Stimulated activated CD4-positive, alpha-beta T cell treated with anti-CD3 and anti-CD28 coated beads, Interleukin-4, amount 100 ng/mL, for 1 hour (primary cell): ENCODE measurements at regions not wholly inside any gene's neighbourhood (a gene's known extent, or its start where the extent isn't known, plus 50 kb on each side); places are given as distances from the start of the nearest gene placed in this dataset.
"Not testable (repeated sequence)": the region's sequence is repeated elsewhere in the genome, so short reads cannot be mapped to it uniquely, and the experiment has no call there.

Source experiments
- DNase-seq: peaks from one replicate; pipeline ENCODE4 v3.0.0-alpha.2; 2020

GRCh38 chr16:7278636-7279035 lies 54.0 kb upstream of the RBFOX1 start:
- no peak for DNase-seq

DNA sequence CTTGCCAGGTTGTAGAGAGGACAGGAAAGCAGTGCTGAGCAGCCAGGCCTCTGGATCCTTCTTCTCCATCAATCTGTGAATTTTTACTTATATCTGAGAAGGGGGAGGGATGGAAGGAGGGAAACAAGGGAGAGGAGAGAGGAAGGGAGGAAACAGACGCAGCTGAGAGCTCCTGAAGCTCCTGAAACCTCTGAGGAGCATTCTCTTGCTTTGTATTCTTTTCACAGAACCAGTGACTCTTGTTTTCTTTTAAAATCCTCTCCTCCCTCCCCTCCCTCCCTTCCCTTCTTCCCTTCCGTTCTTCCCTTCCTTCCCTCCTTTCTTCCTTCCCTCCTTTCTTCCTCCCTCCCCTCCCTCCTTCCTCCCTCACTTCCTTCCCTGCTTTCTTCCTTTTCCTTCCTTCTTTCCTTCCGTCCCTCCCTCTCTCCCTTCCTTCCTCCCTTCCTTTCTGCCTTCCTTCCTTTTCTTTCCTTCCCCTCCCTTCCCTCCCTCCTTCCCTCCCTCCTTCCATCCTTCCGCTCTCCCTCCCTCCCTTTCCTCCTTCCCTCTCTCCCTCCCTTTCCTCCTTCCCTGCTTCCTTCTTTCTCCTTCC lies 60.0 kb upstream of the RBFOX1 start:
- no peak for DNase-seq

- DNase-seq: no peak
These were observed 61.2 kb upstream of the RBFOX1 start for GRCh38 chr16:7271486-7271885.

DNA sequence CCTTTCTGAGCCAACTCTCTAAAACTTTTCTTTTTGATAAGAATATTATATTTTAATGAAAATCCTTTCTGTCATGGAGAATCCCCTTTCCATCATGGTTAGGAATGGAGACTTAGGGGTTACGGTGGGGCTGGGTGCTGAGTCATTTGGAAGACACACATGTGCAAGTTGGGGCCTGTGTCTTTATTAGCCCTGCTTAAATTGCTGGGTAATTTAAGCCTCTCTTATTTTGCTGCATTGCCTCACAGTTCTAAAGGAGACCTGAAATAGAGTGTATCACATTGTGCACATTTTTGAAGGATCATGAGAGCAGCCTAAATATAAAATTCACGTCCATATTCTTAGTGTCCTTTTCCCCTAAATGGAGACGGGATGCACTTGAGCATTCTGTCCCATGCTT lies 61.8 kb upstream of the RBFOX1 start:
- DNase-seq: no peak

DNA sequence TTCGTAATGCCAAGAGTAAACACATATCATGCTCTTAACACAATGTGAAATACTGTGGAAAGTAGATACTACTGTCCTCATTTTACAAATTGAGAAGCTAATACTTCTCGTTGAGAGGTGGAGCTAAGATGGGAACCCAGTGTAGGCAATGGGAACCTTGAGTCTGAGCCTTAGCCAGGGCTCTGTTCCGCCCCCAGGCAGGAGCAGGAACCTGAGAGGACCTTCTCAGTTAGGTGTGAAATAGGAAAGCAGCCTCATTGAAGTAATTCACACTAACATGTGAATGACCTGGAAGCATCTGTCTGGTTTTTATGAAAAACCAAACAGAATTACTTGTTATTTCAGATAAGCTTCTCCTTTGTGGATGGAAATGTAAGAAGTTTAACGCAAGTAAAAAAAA lies 62.6 kb upstream of the RBFOX1 start:
- DNase-seq: no peak

- DNase-seq: no peak
These were observed 64.5 kb upstream of the RBFOX1 start for GRCh38 chr16:7268182-7268581.

GRCh38 chr16:7257016-7257415 lies 75.6 kb upstream of the RBFOX1 start:
- DNase-seq: no peak

DNA sequence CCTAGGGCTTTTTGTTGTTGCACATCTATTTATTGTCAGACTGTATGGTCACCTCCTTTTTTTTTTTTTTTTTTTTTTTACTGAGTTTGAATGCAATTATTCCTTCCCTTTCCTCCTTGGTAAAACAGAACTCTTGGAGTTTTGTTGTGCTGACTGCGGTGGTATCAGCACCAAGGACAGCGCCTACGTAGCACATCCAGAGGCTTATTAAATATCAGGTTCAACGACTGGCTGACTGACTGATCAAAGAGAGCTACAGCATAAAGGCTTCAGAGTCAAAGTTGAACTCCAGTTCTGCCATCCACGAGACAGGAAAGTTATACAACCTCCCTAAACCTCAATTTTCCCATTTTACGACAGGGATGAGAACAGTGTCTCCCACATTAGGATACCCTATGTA lies 86.1 kb upstream of the RBFOX1 start:
- no peak for DNase-seq

DNA sequence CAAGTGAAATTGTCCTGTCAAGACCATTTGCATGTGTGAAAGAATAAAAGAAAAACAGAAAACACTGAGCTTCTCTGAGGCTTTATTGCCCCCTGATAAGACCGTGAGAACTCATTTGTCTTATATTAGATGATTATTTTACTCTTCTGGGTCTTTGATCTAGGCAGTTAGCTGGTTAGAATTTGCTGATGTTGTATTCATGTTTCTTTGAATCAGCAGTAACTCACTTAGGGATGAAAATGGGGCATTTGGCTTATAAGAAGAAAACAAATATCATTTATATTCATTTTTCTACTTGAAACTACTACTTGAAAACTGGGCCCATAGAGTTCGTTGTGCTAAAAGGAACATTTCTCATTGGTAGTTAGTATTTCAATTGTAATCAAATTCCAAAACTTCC lies 93.1 kb upstream of the RBFOX1 start:
- DNase-seq: no peak

- no peak for DNase-seq
These were observed 95.7 kb upstream of the RBFOX1 start for GRCh38 chr16:7236824-7237410.

DNA sequence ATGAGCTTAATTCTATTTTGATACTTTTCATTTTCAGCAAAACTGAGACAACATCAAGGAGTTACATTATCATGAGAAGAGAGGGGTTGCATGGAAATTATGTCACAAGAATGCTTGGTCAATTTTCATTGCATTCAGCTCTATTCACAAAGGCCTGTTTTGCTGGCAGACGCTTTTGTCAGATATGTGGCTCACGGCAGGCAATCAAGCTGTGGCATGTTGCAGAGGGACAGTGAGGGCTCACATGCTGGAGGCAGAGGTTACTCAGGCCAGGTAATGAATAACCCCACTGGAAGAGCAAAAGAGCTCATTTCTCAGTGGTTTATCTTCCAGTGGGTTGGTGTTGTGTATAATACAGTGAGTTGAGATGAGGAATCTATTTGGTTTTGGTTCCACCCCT lies 98.7 kb upstream of the RBFOX1 start:
- no peak for DNase-seq

DNA sequence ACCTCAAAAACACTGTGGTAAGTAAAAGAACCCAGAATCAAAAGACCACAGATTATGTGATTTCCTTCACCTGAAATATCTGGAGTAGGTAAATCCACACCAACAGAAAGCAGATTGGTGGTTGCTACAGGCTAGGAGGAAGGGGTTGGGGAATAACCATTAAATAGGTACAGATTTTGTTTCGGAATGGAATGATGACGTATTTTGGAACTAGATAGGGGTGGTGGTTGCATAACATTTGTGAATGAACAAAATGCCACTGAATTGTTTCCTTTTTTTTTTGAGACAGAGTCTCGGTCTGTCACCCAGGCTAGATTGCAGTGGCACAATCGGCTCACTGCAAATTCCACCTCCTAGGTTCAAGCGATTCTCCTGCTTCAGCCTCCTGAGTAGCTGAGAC lies 100.9 kb upstream of the RBFOX1 start:
- no peak for DNase-seq

- not testable (repeated sequence) for DNase-seq
These were observed 103.0 kb upstream of the RBFOX1 start for GRCh38 chr16:7229433-7230218.

DNA sequence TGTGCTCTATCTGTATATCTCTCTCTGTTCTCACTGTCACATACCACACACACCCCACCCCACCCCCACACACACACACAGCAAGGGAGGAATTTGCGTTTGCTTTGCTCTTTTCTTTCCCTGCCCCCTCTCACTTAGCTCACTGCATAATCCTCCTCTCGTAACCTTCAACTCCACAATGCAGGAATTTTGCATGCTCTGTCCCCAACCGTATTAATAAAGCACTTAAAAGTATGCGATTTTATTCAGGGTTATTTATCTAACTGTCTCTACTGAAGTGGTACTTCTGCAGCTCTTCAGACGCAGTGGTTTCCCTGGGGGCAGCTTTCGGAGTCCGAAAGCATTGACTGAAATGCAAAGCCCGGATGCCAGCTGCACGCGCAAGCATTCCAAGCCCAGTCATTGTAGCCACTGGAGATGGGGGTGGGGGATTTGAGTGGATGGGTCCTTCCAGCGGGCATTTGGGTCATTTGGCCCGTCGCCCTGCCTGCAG lies 105.4 kb upstream of the RBFOX1 start:
- no peak for DNase-seq

DNA sequence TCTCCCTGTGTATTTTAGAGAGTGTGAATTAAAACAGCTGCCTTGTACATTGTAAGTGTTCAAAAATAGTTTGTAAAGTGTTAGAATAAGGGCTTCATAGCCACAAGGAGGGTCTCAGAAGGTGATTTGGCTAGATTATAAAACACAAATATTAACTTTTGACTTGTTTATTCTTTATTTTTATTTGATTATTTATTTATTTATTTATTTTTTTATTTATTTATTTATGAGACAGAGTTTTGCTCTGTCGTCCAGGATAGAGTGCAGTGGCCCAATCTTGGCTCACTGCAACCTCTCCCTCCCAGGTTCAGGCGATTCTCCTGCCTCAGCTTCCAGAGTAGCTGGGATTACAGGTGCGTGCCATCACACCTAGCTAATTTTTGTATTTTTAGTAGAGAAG lies 111.5 kb upstream of the RBFOX1 start:
- no peak for DNase-seq

- DNase-seq: no peak
These were observed 113.7 kb upstream of the RBFOX1 start for GRCh38 chr16:7218936-7219335.

- no peak for DNase-seq
These were observed 114.8 kb upstream of the RBFOX1 start for GRCh38 chr16:7217797-7218196.

- no peak for DNase-seq
These were observed 115.9 kb upstream of the RBFOX1 start for GRCh38 chr16:7216719-7217118.

GRCh38 chr16:7211781-7212180 lies 120.9 kb upstream of the RBFOX1 start:
- DNase-seq: no peak

GRCh38 chr16:7209598-7209997 lies 123.0 kb upstream of the RBFOX1 start:
- no peak for DNase-seq

- DNase-seq: no peak
These were observed 126.2 kb upstream of the RBFOX1 start for GRCh38 chr16:7206469-7206868.

DNA sequence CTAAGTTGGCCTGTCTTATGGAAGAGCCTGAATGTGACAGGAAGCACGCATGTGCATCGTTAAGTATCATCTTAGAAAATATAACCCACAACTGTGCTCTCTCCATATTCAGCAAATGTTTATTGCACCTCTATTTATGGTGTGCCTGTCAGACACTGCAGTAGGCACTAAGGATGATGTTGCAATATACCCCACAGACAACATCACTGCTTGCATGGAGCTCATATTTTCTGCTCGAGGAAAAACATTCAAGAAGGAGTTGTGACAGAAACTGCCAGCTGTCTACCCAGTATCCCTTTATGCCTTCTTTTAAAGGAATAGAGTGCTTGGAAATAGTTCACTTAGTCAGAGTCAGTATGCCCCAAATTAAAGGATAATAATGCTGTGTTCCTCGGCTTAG lies 132.3 kb upstream of the RBFOX1 start:
- no peak for DNase-seq

GRCh38 chr16:7185689-7186088 lies 147.0 kb upstream of the RBFOX1 start:
- DNase-seq: no peak

DNA sequence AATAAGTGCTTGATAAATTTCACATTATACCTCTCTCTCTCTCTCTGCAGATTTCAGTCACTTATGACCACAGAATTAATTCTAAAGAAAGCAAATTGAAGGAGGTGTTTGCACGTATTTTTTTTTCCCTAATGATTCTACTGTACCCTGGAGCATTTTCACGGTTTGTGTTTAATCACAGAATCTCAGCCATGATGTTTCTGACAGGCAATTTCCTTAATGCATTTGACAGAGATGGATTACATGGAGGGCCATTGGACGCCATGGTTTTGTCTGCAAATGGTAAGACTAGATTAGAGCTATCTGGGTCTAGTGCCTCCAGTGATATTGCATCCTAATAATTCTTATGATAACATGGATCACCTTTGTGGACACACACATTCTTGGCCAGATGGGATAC lies 147.5 kb upstream of the RBFOX1 start:
- DNase-seq: no peak
